Adrenal gland (tissue), 9 donors: ENCODE measurements at regions not wholly inside any gene's neighbourhood (a gene's known extent, or its start where the extent isn't known, plus 50 kb on each side); places are given as distances from the start of the nearest gene placed in this dataset.

Source experiments
- DNase-seq, 7 donors: peaks; one replicate each; pipeline ENCODE4 v3.0.0-alpha.2; 2019 to 2020
- H3K27ac ChIP-seq, 5 donors: fragments of 200-600 bp; sonication (generic) in 4 of 5; 1 replicate in 3 of 5; 2 replicates in 2 of 5; pipeline versions ENCODE4 v1.5.1 to v1.8.0; 2016 to 2020; ENCODE audit warnings: mild to moderate bottlenecking in 1 of 5
- H3K27me3 ChIP-seq: fragments of 200-600 bp; 2 replicates; pipeline ENCODE4 v1.8.0; 2021
- H3K36me3 ChIP-seq, 2 donors: fragments of 200-600 bp; replicated peaks in 1 of 2; 1 replicate in 1 of 2; 2 replicates in 1 of 2; pipeline versions ENCODE4 v1.5.1 to v1.8.0; 2018 to 2022
- H3K4me1 ChIP-seq, 2 donors: fragments of 200-600 bp; replicated peaks in 1 of 2; 1 replicate in 1 of 2; 2 replicates in 1 of 2; pipeline versions ENCODE4 v1.5.1 to v1.8.0; 2018 to 2021
- H3K4me3 ChIP-seq, 4 donors: fragments of 200-600 bp; sonication (generic) in 3 of 4; one replicate each; pipeline ENCODE4 v1.5.1; 2016 to 2018
- H3K9me3 ChIP-seq, 3 donors: fragments of 200-600 bp; sonication (generic) in 1 of 3; replicated peaks in 1 of 3; 1 replicate in 2 of 3; 2 replicates in 1 of 3; pipeline versions ENCODE4 v1.5.1 to v1.8.0; 2016 to 2021
- CTCF ChIP-seq, 6 experiments: fragments of 450-650 bp in 4 of 6; fragments of 200-600 bp in 2 of 6; sonication (generic) in 1 of 6; IDR thresholded peaks; 1 replicate in 5 of 6; 2 replicates in 1 of 6; pipeline versions ENCODE4 v1.5.1 to v1.8.0; 2016 to 2021; ENCODE audit warnings: antibody characterized with exemption in 6 of 6, mild to moderate bottlenecking in 2 of 6, moderate library complexity in 1 of 6
- POLR2A ChIP-seq, 2 donors: fragments of 450-650 bp; IDR thresholded peaks; one replicate each; pipeline ENCODE4 v1.6.1; 2017; ENCODE audit warnings: antibody characterized with exemption in 2 of 2, mild to moderate bottlenecking in 2 of 2, moderate library complexity in 1 of 2
- WGBS, 4 donors: extraction: QIAGEN DNeasy Blood & Tissue Kit in 2 of 4; methylation state at CpG; one replicate each; pipeline versions ENCODE4 v1.1.5 to v1.1.7; 2013 to 2017; 5-methylcytosine and 5-hydroxymethylcytosine counted together
- intact Hi-C, 2 donors: fragments of 100-400 bp; cut with DNase I; formaldehyde crosslinking; loops; one replicate each; pipeline versions ENCODE4 v1.14.1 to v1.15.0; 2022 to 2023
- donor health status: healthy with polysubstance abuse.
- donor health status: Bipolar disorder and iron deficiency.
- donor health status: DM: yes; HTN: yes; CAD: no.
- donor health status: DM: no; HTN: no; CAD: no.
- donor health status: DM: no; HTN: no; CAD: no.

GRCh38 chr14:45678163-45678562 is 425.2 kb upstream of the MIS18BP1 start:
- peaks cover 0 to 5% of the 10 kb centered on the region in 2 donors for H3K4me1 ChIP-seq
- no peak overlapping the region for H3K27ac ChIP-seq
- H3K36me3 ChIP-seq = no peaks in the 10 kb centered on the region
- no peaks in the 10 kb centered on the region for H3K9me3 ChIP-seq
- no peak for DNase-seq
- TF ChIP-seq CTCF (IDR thresholded peaks at IDR 0.05) (no peak), POLR2A (IDR thresholded peaks at IDR 0.05) (no peak)
- H3K27me3 ChIP-seq = no peaks in the 10 kb centered on the region
- no peak overlapping the region for H3K4me3 ChIP-seq
- intact Hi-C loops = no loop called here

GRCh38 chr14:45673420-45673819 is 420.4 kb upstream of the MIS18BP1 start:
- Histone ChIP-seq H3K27ac (no peak overlapping the region), H3K36me3 (no peaks in the 10 kb centered on the region), H3K4me3 (no peak overlapping the region), H3K4me1 (no peaks in the 10 kb centered on the region), H3K9me3 (no peaks in the 10 kb centered on the region), H3K27me3 (no peaks in the 10 kb centered on the region)
- DNase-seq = no peak
- TF ChIP-seq CTCF (IDR thresholded peaks at IDR 0.05) (no peak), POLR2A (IDR thresholded peaks at IDR 0.05) (no peak)
- intact Hi-C loops = no loop called here
- 83 to 94% (median 89%) methylated on average over 1 of the region's 1 CpG for WGBS, 4 donors

GRCh38 chr14:45664668-45665356 is 411.8 kb upstream of the MIS18BP1 start:
- Histone ChIP-seq H3K27me3 (no peaks in the 10 kb centered on the region), H3K4me1 (no peaks in the 10 kb centered on the region), H3K27ac (no peak overlapping the region), H3K36me3 (no peaks in the 10 kb centered on the region), H3K4me3 (no peak overlapping the region), H3K9me3 (no peaks in the 10 kb centered on the region)
- DNase-seq = no peak
- 86 to 90% (median 88%) methylated on average over 7 of the region's 7 CpGs for WGBS, 4 donors
- no peak for TF ChIP-seq POLR2A (IDR thresholded peaks at IDR 0.05)
- intact Hi-C loops = no loop called here

- TF ChIP-seq POLR2A (IDR thresholded peaks at IDR 0.05) = no peak
- TF ChIP-seq CTCF (IDR thresholded peaks at IDR 0.05) = no peak
- H3K9me3 ChIP-seq = no peaks in the 10 kb centered on the region
- 47 to 55% (median 52%) methylated on average over 4 of the region's 4 CpGs for WGBS, 4 donors
- intact Hi-C loops = no loop called here
- no peak overlapping the region for H3K4me3 ChIP-seq
- H3K4me1 ChIP-seq = no peaks in the 10 kb centered on the region
- no peaks in the 10 kb centered on the region for H3K36me3 ChIP-seq
- H3K27ac ChIP-seq = no peak overlapping the region
- no peaks in the 10 kb centered on the region for H3K27me3 ChIP-seq
- DNase-seq = no peak
Observed at GRCh38 chr14:45658917-45659299, 405.9 kb upstream of the MIS18BP1 start.

DNA sequence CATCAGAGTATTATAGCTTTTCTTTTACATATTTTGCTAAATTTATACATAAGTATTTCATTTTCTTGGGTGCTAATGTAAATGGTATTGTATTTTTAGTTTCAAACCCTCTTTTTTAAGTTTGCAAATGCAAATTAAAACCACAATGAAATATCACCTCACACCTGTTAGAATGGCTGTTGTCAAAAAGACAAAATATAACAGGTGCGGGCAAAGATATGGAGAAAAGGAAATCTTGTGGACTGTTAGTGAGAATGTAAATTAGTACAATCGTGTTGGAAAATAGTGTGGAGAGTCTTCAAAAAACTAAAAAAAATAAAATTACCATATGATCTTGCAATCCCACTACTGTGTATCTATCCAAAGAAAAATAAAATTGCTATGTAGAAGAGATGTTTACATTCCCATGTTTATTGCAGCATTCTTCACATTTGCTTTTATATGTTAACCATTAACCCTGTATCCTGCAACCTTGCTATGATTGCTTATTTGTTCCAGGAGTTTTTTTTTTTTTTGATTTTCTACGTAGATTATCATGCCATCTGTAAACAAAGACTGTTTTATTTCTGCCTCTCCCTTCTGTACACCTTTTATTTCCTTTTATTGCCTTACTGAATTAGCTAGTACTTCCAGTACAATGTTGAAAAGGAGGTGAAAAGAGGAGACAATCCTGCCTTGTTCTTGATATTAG is 405.4 kb upstream of the MIS18BP1 start:
- Histone ChIP-seq H3K36me3 (no peaks in the 10 kb centered on the region), H3K4me3 (no peak overlapping the region), H3K9me3 (no peaks in the 10 kb centered on the region), H3K27me3 (no peaks in the 10 kb centered on the region), H3K27ac (no peak overlapping the region), H3K4me1 (no peaks in the 10 kb centered on the region)
- DNase-seq = no peak
- TF ChIP-seq POLR2A (IDR thresholded peaks at IDR 0.05) = no peak
- no peak for TF ChIP-seq CTCF (IDR thresholded peaks at IDR 0.05)
- 76 to 82% (median 80%) methylated on average over 3 of the region's 3 CpGs for WGBS, 4 donors
- intact Hi-C loops = no loop called here
